ENCODE measurements at regions not wholly inside any gene's neighbourhood (a gene's known extent, or its start where the extent isn't known, plus 50 kb on each side); places are given as distances from the start of the nearest gene placed in this dataset.

DNA sequence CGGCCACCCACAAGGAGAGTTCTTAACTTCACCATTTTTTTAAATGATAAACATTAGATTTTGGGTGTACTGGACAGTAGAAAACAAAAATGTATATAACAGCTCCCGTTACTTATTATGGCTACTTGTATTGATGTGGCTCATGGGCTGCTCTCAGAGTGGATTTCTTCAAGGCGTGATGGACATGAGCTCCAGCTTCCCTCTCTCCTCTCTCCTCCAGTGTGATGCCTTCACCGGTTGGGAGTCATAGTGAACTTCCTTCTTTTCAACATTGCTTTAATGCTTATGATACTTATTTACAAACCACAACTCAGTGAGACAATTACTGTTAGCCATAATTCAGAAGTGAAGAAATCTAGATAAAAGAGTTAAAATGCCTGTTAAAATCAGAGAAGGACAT lies 515.2 kb downstream of the RNF144A start:
- TF ChIP-seq FOXP2 (optimal IDR thresholded peaks at IDR 0.05; ENCODE audit: borderline replicate concordance, extremely low read depth, extremely low read length, insufficient read depth) (no peak), POLR2AphosphoS5 (IDR thresholded peaks at IDR 0.05; ENCODE audit: low read depth, low read length) (no peak), TAF1 (IDR thresholded peaks at IDR 0.05; ENCODE audit: borderline replicate concordance, insufficient read depth, low read length) (no peak), SIN3A (IDR thresholded peaks at IDR 0.05; ENCODE audit: borderline replicate concordance, insufficient read depth, low read length) (no peak)
- TF ChIP-seq, protein P1, sequence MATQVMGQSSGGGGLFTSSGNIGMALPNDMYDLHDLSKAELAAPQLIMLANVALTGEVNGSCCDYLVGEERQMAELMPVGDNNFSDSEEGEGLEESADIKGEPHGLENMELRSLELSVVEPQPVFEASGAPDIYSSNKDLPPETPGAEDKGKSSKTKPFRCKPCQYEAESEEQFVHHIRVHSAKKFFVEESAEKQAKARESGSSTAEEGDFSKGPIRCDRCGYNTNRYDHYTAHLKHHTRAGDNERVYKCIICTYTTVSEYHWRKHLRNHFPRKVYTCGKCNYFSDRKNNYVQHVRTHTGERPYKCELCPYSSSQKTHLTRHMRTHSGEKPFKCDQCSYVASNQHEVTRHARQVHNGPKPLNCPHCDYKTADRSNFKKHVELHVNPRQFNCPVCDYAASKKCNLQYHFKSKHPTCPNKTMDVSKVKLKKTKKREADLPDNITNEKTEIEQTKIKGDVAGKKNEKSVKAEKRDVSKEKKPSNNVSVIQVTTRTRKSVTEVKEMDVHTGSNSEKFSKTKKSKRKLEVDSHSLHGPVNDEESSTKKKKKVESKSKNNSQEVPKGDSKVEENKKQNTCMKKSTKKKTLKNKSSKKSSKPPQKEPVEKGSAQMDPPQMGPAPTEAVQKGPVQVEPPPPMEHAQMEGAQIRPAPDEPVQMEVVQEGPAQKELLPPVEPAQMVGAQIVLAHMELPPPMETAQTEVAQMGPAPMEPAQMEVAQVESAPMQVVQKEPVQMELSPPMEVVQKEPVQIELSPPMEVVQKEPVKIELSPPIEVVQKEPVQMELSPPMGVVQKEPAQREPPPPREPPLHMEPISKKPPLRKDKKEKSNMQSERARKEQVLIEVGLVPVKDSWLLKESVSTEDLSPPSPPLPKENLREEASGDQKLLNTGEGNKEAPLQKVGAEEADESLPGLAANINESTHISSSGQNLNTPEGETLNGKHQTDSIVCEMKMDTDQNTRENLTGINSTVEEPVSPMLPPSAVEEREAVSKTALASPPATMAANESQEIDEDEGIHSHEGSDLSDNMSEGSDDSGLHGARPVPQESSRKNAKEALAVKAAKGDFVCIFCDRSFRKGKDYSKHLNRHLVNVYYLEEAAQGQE (IDR thresholded peaks at IDR 0.05; ENCODE audit: insufficient read depth in 1 of 2, low read depth in 2 of 2, low read length in 2 of 2), result no peak

DNA sequence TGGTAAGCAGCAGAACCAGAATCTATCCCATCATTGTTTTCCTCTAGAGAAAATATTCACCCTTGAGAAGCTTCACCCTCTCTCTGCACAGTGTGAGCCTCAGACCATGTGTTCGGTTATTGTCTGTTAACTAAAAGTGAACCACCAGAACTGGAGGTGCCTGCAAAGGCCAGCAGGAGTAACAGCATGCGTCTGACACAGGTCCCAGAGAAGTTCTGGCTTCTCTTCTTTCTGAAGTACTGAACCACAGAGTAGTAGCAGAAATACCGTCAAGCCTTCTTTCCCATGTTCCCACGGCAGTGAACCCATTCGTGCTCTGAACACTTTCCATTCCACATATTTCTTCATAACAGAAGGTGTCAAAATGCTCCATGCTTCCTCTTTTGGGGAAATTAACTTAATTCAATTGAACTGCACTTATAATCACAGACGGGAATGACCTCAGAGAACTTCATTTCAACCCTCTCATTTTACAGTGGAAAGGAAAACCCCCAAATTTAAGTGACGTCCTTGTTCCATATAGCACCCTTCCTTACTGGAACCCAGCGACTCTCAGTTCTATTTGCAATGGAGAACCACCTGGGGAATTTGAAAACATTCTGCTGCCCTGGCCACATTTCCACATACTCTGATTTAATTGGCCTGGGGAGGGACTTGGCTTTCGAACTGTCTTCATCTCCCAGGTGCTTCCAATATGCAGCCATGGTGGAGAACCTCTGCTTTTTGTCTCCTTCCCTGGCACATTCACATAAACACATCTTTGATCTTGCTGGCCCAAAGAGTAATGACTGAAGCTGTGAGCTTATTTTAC lies 519.1 kb downstream of the RNF144A start:
- TF ChIP-seq FOXP2 (optimal IDR thresholded peaks at IDR 0.05; ENCODE audit: borderline replicate concordance, extremely low read depth, extremely low read length, insufficient read depth) (no peak), TAF1 (IDR thresholded peaks at IDR 0.05; ENCODE audit: borderline replicate concordance, insufficient read depth, low read length) (no peak), SIN3A (IDR thresholded peaks at IDR 0.05; ENCODE audit: borderline replicate concordance, insufficient read depth, low read length) (no peak), POLR2AphosphoS5 (IDR thresholded peaks at IDR 0.05; ENCODE audit: low read depth, low read length) (no peak)
- TF ChIP-seq, protein P1 (IDR thresholded peaks at IDR 0.05; ENCODE audit: insufficient read depth in 1 of 2, low read depth in 2 of 2, low read length in 2 of 2), result no peak

DNA sequence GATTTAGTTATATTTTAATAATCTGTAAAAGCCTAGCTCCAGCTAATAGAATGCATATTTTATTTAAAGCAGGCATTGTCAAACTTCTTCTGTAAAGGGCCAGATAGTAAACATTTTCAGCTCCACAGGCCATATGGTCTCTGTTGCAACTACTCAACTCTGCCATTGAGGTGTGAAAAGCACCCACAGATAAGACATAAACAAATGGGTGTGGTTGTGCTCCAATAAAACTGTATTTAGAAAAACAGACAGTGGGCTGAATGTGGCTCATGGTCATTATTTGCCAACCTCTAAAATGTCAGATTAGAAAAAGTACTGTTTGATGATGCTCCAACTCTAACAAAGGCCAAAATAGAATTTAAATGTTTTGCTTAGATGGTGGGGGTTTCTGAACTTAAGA lies 519.9 kb downstream of the RNF144A start:
- TF ChIP-seq FOXP2 (optimal IDR thresholded peaks at IDR 0.05; ENCODE audit: borderline replicate concordance, extremely low read depth, extremely low read length, insufficient read depth) (no peak), TAF1 (IDR thresholded peaks at IDR 0.05; ENCODE audit: borderline replicate concordance, insufficient read depth, low read length) (no peak)

DNA sequence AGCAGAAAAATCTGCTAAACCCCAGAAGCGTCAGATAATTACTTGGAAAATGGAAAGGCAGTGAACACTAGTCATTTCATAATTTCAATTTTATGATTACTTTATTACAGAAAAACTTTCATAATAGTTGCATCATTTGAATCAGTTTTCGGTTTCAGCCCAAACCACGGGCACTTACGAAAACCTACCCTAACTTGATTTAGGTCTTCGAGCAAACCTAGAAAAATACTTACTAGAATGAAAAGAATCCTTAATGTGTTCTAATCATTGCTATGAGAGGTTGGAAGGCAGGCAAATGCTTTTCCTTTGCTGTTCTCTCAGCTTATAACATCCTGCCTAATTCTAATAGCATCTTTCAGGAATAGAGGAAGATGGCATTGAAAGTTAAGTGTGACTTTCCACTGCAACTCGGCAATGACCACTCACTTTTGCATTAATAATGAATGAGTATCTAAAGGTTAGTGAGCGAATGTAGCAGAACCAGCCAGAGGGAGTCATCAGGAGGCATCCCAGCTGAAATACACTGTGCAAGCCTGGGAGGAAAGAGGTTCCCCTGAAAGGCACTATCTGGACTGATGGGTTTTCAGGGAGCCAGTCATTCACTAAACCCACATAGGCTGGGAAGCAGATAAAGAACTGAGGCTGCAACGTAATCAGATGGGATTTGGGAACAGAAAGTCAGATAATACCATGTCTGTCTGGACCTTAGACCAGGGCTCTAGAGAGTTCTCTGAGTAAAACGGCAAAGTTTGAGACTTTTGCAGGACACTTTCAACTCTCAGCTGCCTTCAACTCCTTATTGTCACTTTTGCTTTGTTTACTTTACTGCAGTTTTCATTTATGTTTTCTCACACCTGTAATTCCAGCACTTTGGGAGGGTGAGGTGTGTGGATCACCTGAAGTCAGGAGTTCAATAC lies 520.8 kb downstream of the RNF144A start:
- TF ChIP-seq, protein P1 (IDR thresholded peaks at IDR 0.05; ENCODE audit: insufficient read depth in 1 of 2, low read depth in 2 of 2, low read length in 2 of 2), result no peak
- TF ChIP-seq SIN3A (IDR thresholded peaks at IDR 0.05; ENCODE audit: borderline replicate concordance, insufficient read depth, low read length) (no peak), POLR2AphosphoS5 (IDR thresholded peaks at IDR 0.05; ENCODE audit: low read depth, low read length) (no peak), TAF1 (IDR thresholded peaks at IDR 0.05; ENCODE audit: borderline replicate concordance, insufficient read depth, low read length) (no peak), FOXP2 (optimal IDR thresholded peaks at IDR 0.05; ENCODE audit: borderline replicate concordance, extremely low read depth, extremely low read length, insufficient read depth) (no peak)

DNA sequence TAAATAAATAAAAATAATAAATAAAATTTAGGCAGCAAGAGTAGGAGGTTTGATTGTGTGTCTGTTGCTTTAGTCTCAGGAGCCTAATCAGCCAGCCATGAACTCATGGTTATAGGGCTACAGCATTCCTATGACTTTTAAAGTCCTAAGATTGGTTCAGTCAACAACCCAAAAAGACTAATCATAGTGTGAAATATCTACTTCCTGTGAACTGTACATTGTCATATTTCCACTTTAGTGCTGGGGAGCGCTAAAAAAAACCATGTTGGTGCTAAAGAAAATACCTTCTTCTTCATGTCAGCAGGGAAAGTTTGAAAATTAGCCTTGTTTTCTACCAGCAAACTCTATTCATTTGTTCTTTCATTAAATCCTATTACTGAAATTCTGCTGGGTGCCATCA lies 521.6 kb downstream of the RNF144A start:
- TF ChIP-seq POLR2AphosphoS5 (IDR thresholded peaks at IDR 0.05; ENCODE audit: low read depth, low read length) (no peak), FOXP2 (optimal IDR thresholded peaks at IDR 0.05; ENCODE audit: borderline replicate concordance, extremely low read depth, extremely low read length, insufficient read depth) (no peak), SIN3A (IDR thresholded peaks at IDR 0.05; ENCODE audit: borderline replicate concordance, insufficient read depth, low read length) (no peak), TAF1 (IDR thresholded peaks at IDR 0.05; ENCODE audit: borderline replicate concordance, insufficient read depth, low read length) (no peak)
- TF ChIP-seq, protein P1 (IDR thresholded peaks at IDR 0.05; ENCODE audit: insufficient read depth in 1 of 2, low read depth in 2 of 2, low read length in 2 of 2), result no peak
